Breast epithelium (tissue), 3 donors: ENCODE measurements at regions not wholly inside any gene's neighbourhood (a gene's known extent, or its start where the extent isn't known, plus 50 kb on each side); places are given as distances from the start of the nearest gene placed in this dataset.

Experiments used
- POLR2A ChIP-seq: fragments of 450-650 bp; IDR thresholded peaks from one replicate; pipeline ENCODE4 v1.6.1; 2016; ENCODE audit warnings: antibody characterized with exemption, mild to moderate bottlenecking, moderate library complexity
- POLR2AphosphoS5 ChIP-seq, 3 donors: sonication (generic); formaldehyde crosslinking; IDR thresholded peaks; one replicate each; pipeline ENCODE4 v1.6.1; 2017; ENCODE audit warnings: antibody characterized with exemption in 3 of 3
- TF ChIP-seq, protein P1 (sequence below), 3 donors: fragments of 450-650 bp; IDR thresholded peaks; one replicate each; pipeline ENCODE4 v1.5.1; 2016 to 2017; ENCODE audit warnings: antibody characterized with exemption in 3 of 3, mild to moderate bottlenecking in 3 of 3, moderate library complexity in 3 of 3

- TF ChIP-seq POLR2A (no peak), POLR2AphosphoS5 (IDR thresholded peaks at IDR 0.05) (no peak)
- TF ChIP-seq, protein P1, sequence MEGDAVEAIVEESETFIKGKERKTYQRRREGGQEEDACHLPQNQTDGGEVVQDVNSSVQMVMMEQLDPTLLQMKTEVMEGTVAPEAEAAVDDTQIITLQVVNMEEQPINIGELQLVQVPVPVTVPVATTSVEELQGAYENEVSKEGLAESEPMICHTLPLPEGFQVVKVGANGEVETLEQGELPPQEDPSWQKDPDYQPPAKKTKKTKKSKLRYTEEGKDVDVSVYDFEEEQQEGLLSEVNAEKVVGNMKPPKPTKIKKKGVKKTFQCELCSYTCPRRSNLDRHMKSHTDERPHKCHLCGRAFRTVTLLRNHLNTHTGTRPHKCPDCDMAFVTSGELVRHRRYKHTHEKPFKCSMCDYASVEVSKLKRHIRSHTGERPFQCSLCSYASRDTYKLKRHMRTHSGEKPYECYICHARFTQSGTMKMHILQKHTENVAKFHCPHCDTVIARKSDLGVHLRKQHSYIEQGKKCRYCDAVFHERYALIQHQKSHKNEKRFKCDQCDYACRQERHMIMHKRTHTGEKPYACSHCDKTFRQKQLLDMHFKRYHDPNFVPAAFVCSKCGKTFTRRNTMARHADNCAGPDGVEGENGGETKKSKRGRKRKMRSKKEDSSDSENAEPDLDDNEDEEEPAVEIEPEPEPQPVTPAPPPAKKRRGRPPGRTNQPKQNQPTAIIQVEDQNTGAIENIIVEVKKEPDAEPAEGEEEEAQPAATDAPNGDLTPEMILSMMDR (IDR thresholded peaks at IDR 0.05) = no peak
Measured at GRCh38 chr14:48672506-48672905, 913.7 kb downstream of the RPS29 start.
